ENCODE measurements at regions not wholly inside any gene's neighbourhood (a gene's known extent, or its start where the extent isn't known, plus 50 kb on each side); places are given as distances from the start of the nearest gene placed in this dataset.
A peak's percentile ranks its signal among the peaks of the same experiment; 100 is the strongest.
"Not testable (repeated sequence)": the region's sequence is repeated elsewhere in the genome, so short reads cannot be mapped to it uniquely, and the experiment has no call there.

- DNase-seq = no peak
Observed at GRCh38 chr9:105978826-105979225, 284.5 kb downstream of the TMEM38B start.

GRCh38 chr9:105979290-105979689 lies 284.9 kb downstream of the TMEM38B start:
- DNase-seq = no peak

GRCh38 chr9:105984714-105985113 lies 290.4 kb downstream of the TMEM38B start:
- no peak for DNase-seq

GRCh38 chr9:105993116-105993854 lies 298.9 kb downstream of the TMEM38B start:
- peak; percentile 48 for DNase-seq

GRCh38 chr9:105993921-105994715 lies 299.8 kb downstream of the TMEM38B start:
- DNase-seq = no peak

- no peak for DNase-seq
Observed at GRCh38 chr9:105994970-105995369, 300.6 kb downstream of the TMEM38B start.

GRCh38 chr9:106017198-106017740 lies 322.9 kb downstream of the TMEM38B start:
- DNase-seq = no peak

GRCh38 chr9:106019039-106019680 lies 324.8 kb downstream of the TMEM38B start:
- DNase-seq = no peak

GRCh38 chr9:106019702-106020101 lies 325.4 kb downstream of the TMEM38B start:
- no peak for DNase-seq

GRCh38 chr9:106020186-106020585 lies 325.8 kb downstream of the TMEM38B start:
- no peak for DNase-seq

- no peak for DNase-seq
Observed at GRCh38 chr9:106023455-106023854, 329.1 kb downstream of the TMEM38B start.

- no peak for DNase-seq
Observed at GRCh38 chr9:106025453-106025852, 331.1 kb downstream of the TMEM38B start.

GRCh38 chr9:106030146-106030545 lies 335.8 kb downstream of the TMEM38B start:
- not testable (repeated sequence) for DNase-seq

- DNase-seq = peak; percentile 4
Observed at GRCh38 chr9:106032978-106033377, 338.6 kb downstream of the TMEM38B start.

- no peak for DNase-seq
Observed at GRCh38 chr9:106035806-106036205, 341.5 kb downstream of the TMEM38B start.

- no peak for DNase-seq
Observed at GRCh38 chr9:106038266-106039001, 344.1 kb downstream of the TMEM38B start.

GRCh38 chr9:106039151-106039935 lies 345.0 kb downstream of the TMEM38B start:
- DNase-seq = no peak

- not testable (repeated sequence) for DNase-seq
Observed at GRCh38 chr9:106041920-106042319, 347.6 kb downstream of the TMEM38B start.

GRCh38 chr9:106051545-106051944 lies 357.2 kb downstream of the TMEM38B start:
- DNase-seq = no peak

GRCh38 chr9:106052166-106052565 lies 357.8 kb downstream of the TMEM38B start:
- peak; percentile 2 for DNase-seq

- peak; percentile 22 for DNase-seq
Observed at GRCh38 chr9:106052735-106053134, 358.4 kb downstream of the TMEM38B start.

GRCh38 chr9:106056328-106056727 lies 362.0 kb downstream of the TMEM38B start:
- no peak for DNase-seq

Measured in retina (tissue), 1 donor.